HuH-7 (cell line): ENCODE measurements at regions not wholly inside any gene's neighbourhood (a gene's known extent, or its start where the extent isn't known, plus 50 kb on each side); places are given as distances from the start of the nearest gene placed in this dataset.
"Not testable (repeated sequence)": the region's sequence is repeated elsewhere in the genome, so short reads cannot be mapped to it uniquely, and the experiment has no call there.

Experiments
- DNase-seq: peaks from one replicate; pipeline ENCODE4 v3.0.0; 2011; ENCODE audit warnings: low spot score

GRCh38 chr11:119586181-119586580 lies 142.8 kb downstream of the NECTIN1 start:
- no peak for DNase-seq

DNA sequence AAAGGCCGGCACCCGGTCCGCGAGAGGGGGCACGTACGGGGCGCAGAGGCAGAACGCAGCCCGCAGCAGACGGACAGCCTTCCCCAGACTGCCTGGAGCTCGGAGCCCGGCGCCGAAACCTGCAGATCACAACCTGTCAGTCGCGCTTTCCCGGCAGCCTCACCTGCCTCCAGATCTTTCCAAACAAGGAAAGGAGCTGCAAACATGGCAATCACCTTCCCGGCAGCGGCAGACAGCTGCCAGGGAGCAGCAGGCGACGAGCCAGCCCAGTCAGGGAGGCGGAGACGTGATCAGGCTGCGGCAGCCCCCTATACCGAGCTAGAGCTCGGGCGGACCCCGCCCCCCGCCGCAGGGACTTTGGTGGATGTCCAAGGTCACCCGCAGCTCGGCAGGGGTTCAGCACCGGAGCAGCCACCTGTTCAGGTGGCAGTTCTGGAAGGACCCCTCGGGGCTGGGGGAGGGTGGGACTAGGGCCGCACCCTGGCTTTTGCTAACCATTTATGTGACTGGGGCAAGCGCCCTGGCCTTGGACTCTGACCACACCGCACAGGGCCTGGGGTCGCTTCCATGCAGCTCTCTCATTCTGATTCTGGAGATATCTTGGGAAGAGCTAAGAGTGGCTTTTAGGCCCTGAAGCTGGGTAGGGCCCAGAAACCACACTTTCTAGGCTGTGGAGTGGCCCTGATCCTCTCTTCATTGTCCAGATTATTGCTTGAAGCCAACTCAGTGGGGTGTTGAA lies 143.8 kb downstream of the NECTIN1 start:
- DNase-seq, result no peak

GRCh38 chr11:119584193-119585042 lies 144.6 kb downstream of the NECTIN1 start:
- no peak for DNase-seq

GRCh38 chr11:119583585-119583984 lies 145.4 kb downstream of the NECTIN1 start:
- DNase-seq, result no peak

- not testable (repeated sequence) for DNase-seq
Measured at GRCh38 chr11:119581396-119581795, 147.6 kb downstream of the NECTIN1 start.

DNA sequence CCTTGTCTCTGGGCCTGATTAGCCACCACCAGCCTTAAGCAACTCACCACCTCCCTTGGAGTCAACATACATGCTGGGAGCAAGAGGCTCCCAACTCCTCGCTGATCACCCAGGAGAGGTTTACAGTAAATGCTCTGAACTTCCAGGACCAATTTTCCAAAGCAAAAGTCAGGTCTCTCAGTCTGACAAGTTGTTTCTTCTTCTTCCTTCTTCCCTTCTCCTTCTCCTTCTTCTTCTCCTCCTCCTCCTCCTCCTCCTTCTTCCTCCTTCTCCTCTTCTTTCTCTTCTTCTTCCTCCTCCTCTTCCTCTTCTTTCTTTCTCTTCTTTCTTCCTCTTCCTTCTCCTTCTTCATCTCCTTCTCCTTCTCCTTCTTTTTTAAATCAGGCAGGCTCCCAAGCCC lies 148.2 kb downstream of the NECTIN1 start:
- DNase-seq, result no peak

- no peak for DNase-seq
Measured at GRCh38 chr11:119580081-119580480, 148.9 kb downstream of the NECTIN1 start.

GRCh38 chr11:119578521-119579191 lies 150.3 kb downstream of the NECTIN1 start:
- DNase-seq, result no peak

DNA sequence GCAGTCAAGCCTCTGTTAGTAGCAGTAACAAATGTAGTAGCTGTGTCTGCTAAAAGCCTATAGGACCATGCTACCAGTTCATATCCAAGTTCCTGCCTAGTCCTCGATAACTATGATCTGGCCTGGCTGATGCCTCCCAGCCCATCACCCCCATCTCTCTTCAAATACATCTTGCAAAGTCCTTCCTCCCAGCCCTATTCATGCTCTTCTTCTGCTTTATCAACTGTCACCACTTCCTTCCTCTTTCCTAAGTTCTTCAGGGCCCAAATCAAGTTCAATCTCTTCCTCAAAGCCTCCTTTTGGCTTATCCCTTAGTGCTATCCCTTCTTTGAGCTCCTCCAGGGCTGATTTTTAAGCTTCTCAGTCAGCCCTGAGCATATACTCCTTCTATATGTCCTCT lies 150.9 kb upstream of the THY1 start:
- no peak for DNase-seq

DNA sequence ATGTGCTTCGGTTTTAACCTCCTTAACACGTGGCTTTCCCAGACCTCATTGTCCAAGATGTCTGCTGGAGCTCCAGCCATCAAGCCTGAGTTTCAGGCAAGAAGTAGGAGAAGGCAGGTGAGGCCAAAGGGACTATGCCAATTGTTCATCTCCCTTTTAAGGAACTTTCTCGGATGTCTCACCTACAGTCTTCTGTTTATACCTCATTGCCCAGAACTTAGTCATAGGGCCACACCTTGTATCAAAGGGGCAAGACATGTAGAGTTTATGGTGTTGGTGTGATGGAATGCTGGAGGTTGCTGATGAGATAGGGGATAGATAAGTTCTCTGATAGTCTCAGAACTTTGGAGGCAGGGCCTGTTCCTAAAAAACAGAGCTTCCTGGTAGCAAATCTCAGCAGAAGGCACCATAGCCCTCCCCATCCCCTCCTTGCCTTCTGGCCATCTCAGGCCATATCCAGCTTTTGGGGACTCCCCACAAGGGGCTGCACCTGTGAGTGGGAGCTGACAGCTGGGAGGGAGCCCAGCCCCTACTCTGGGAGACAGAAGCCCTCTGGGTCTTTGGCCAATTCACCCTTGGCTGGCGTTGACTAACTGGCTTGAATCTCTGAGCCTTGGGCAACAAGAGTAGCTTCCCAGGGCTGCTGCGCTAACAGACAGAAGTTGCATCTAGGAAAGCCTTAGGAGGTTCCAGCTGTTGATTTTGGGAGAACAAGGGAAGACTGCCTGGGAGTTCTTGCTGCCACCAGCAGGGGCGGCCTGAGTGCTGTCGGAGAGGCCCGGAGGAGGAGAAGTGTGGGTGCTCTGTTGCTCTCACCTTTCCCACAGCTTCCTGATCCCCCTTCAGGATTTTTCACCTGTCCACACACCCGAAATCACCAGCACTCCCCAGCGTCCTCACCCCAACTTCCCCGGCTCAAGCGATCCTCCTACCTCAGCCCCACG lies 149.8 kb upstream of the THY1 start:
- DNase-seq, result no peak

GRCh38 chr11:119571311-119571710 lies 148.3 kb upstream of the THY1 start:
- no peak for DNase-seq

- no peak for DNase-seq
Measured at GRCh38 chr11:119567688-119568582, 145.0 kb upstream of the THY1 start.

- no peak for DNase-seq
Measured at GRCh38 chr11:119566319-119566718, 143.3 kb upstream of the THY1 start.

DNA sequence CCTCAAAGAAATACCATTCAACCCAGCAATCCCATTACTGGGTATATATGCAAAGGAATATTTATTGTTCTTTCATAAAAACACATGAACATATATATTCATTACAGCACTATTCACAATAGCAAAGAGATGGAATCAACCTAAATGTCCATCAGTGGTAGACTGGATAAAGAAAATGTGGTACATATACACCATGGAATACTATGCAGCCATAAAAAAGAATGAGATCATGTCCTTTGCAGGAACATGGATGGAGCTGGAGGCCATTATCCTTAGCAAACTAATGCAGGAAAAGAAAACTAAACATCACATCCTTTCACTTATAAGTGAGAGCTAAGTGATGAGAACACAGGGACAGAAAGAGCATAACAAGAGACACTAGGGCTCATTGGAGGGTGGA lies 142.7 kb upstream of the THY1 start:
- DNase-seq, result not testable (repeated sequence)

DNA sequence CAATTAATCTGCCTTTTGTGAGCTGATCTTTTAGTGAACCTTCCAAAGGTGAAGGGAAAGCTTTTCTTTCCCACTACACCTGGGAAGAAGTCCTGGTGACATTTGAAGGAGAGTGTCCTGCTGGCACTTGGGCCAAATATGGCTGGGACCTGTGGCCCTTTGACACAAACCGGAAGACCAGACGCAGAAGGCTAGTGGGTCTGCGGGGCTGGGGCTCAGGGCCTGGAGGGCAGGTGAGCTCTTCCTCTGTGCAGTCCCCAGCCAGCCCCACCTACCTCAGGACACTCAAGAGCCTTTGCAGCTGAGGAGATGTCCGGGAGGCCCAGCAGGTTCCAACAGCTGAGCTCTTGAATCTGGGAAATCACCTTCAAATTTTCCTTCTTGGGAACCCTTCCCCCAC lies 138.0 kb upstream of the THY1 start:
- DNase-seq, result no peak

- DNase-seq, result no peak
Measured at GRCh38 chr11:119560291-119560690, 137.3 kb upstream of the THY1 start.

- no peak for DNase-seq
Measured at GRCh38 chr11:119552106-119552485, 129.1 kb upstream of the THY1 start.

GRCh38 chr11:119551420-119552105 lies 128.6 kb upstream of the THY1 start:
- DNase-seq, result no peak

- no peak for DNase-seq
Measured at GRCh38 chr11:119550053-119550752, 127.2 kb upstream of the THY1 start.
